ENCODE measurements at regions not wholly inside any gene's neighbourhood (a gene's known extent, or its start where the extent isn't known, plus 50 kb on each side); places are given as distances from the start of the nearest gene placed in this dataset.

DNA sequence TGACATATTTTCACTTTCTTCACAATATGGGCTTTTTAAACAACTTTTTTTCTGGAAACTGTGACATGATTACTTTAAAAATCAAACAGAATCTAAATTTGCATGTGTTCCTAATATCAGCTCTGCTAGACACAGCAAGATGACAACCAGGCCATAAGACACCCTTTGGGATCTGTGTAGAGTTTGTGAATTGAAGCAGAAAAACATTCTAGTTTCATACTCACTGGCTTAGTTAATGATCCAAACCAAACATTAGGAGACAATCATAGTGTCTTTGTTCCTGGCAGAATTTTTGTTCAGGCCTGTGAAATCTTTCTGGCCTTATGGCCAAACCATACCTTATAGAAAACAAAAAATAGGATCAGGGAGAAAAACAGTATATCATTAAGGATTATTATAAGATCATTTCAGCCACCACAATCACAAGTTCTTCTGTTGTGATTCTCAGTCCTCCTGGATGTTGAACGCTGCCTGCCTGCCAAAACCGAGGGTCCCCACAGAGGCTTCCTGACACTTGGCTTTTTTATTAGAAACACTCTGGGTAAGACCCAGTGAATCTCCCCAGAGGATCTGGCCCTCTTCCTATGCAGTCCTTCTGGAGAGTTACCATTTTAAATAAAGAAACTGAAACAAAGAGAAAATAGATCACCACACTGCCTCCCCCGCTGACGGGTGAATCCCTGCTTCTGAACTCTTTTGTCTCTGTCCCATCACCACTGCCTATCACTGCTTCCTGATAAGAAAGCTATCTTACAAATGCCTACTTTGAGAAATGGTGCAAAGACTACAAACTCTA is 79.2 kb upstream of the PPP1R3C start:
- H2BK15ac ChIP-seq (ENCODE audit: low read depth, low read length): no peak overlapping the region
- no peak overlapping the region for H3K14ac ChIP-seq (ENCODE audit: insufficient read depth, low read length)
- no peaks in the 10 kb centered on the region for H3K9me3 Mint-ChIP-seq
- no peaks in the 10 kb centered on the region for H3K4me1 ChIP-seq (ENCODE audit: insufficient read depth, low read length)
- H3K27me3 ChIP-seq (ENCODE audit: insufficient read depth, low read length): no peaks in the 10 kb centered on the region
- no peak overlapping the region for H3K4me2 ChIP-seq (ENCODE audit: insufficient read depth, insufficient read length, low read length)
- TF ChIP-seq, protein P1, sequence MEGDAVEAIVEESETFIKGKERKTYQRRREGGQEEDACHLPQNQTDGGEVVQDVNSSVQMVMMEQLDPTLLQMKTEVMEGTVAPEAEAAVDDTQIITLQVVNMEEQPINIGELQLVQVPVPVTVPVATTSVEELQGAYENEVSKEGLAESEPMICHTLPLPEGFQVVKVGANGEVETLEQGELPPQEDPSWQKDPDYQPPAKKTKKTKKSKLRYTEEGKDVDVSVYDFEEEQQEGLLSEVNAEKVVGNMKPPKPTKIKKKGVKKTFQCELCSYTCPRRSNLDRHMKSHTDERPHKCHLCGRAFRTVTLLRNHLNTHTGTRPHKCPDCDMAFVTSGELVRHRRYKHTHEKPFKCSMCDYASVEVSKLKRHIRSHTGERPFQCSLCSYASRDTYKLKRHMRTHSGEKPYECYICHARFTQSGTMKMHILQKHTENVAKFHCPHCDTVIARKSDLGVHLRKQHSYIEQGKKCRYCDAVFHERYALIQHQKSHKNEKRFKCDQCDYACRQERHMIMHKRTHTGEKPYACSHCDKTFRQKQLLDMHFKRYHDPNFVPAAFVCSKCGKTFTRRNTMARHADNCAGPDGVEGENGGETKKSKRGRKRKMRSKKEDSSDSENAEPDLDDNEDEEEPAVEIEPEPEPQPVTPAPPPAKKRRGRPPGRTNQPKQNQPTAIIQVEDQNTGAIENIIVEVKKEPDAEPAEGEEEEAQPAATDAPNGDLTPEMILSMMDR (conservative IDR thresholded peaks at IDR 0.05): no peak
- H4K5ac ChIP-seq (ENCODE audit: insufficient read length, low read depth, low read length): no peak overlapping the region
- H3K27me3 Mint-ChIP-seq (ENCODE audit: low read depth): no peaks in the 10 kb centered on the region
- H3K36me3 Mint-ChIP-seq (ENCODE audit: insufficient read depth in 1 of 3, low read depth in 3 of 3): no peaks in the 10 kb centered on the region
- no peak overlapping the region for H3K4ac ChIP-seq (ENCODE audit: low read depth, low read length)
- no peak overlapping the region for H2AK5ac ChIP-seq (ENCODE audit: insufficient read length, low read length)
- no peak overlapping the region for H2BK120ac ChIP-seq (ENCODE audit: low read depth, low read length, poor library complexity, severe bottlenecking)
- peak overlapping the region in 2 of 3 experiments; percentile 2 to 33; a peak in 2 of 7 replicates for H3K27ac Mint-ChIP-seq
- no peak overlapping the region for H4K91ac ChIP-seq (ENCODE audit: insufficient read length, low read depth, low read length)
- H2BK20ac ChIP-seq (ENCODE audit: low read depth, low read length, poor library complexity, severe bottlenecking): no peak overlapping the region
- WGBS (ENCODE audit: extremely low coverage, insufficient read length, low lambda C conversion rate): no CpG with 5 or more reads among the region's 4 CpGs
- H3K18ac ChIP-seq (ENCODE audit: insufficient read length, low read depth, low read length): no peak overlapping the region
- no peak overlapping the region for H3K4me3 Mint-ChIP-seq
- H3K9me3 ChIP-seq (ENCODE audit: control insufficient read depth, low read depth, low read length): no peaks in the 10 kb centered on the region
- H4K8ac ChIP-seq (replicated peaks; ENCODE audit: insufficient read length, low read depth, low read length): no peak overlapping the region
- no peaks in the 10 kb centered on the region for H4K20me1 ChIP-seq (ENCODE audit: control insufficient read depth, insufficient read depth, insufficient read length)
- H3K79me2 ChIP-seq (ENCODE audit: insufficient read depth, low read length): no peaks in the 10 kb centered on the region
- DNase-seq: no peak
- no peak overlapping the region for H2BK5ac ChIP-seq (ENCODE audit: insufficient read length, low read length)
- H2AFZ ChIP-seq (ENCODE audit: low read length): no peak overlapping the region
- H3T11ph ChIP-seq (ENCODE audit: low read length): no peak overlapping the region
- H2BK12ac ChIP-seq (ENCODE audit: insufficient read length, low read depth, low read length): no peak overlapping the region
- no peak overlapping the region for H3K23ac ChIP-seq (ENCODE audit: insufficient read length, low read depth, low read length)
- H3K9ac ChIP-seq (ENCODE audit: extremely low read depth, insufficient read length, low read length): no peak overlapping the region
- no peak overlapping the region for H3K56ac ChIP-seq (ENCODE audit: insufficient read length, low read depth, low read length)
- peaks cover 8 to 18% of the 10 kb centered on the region in 2 experiments for H3K4me1 Mint-ChIP-seq
- no peak overlapping the region for H3K27ac ChIP-seq (ENCODE audit: insufficient read length, low read depth, low read length)
- no peaks in the 10 kb centered on the region for H3K23me2 ChIP-seq (ENCODE audit: insufficient read length, low read depth, low read length, poor library complexity, severe bottlenecking)
- H3K79me1 ChIP-seq (ENCODE audit: insufficient read depth, low read depth, low read length, poor library complexity, severe bottlenecking): no peaks in the 10 kb centered on the region
